CD4-positive, alpha-beta T cell (primary cell): ENCODE measurements at regions not wholly inside any gene's neighbourhood (a gene's known extent, or its start where the extent isn't known, plus 50 kb on each side); places are given as distances from the start of the nearest gene placed in this dataset.

Experiments used
- ATAC-seq: fragments of 200-7000 bp; cut with Tn5 transposase; one replicate; pipeline ENCODE4 v1.10.0; 2022; ENCODE audit warnings: mild to moderate bottlenecking; ENCODE audit not compliant: poor library complexity
- CTCF ChIA-PET: fragments of 350-600 bp; sonication (Branson Sonifier 250); formaldehyde crosslinking; loops from one replicate; lab custom pipeline; 2021; ENCODE audit warnings: antibody characterized with exemption, inconsistent platforms; lab: Charles Lee
- POLR2A ChIA-PET: fragments of 350-600 bp; sonication (Branson Sonifier 250); formaldehyde crosslinking; loops from one replicate; lab custom pipeline; 2021; ENCODE audit warnings: antibody characterized with exemption, inconsistent platforms; lab: Charles Lee
- DNase-seq, 14 experiments: peaks; one replicate each; pipeline ENCODE4 v3.0.0-alpha.2; 2013 to 2020; ENCODE audit warnings: mixed read lengths in 2 of 14
- H3K27ac ChIP-seq, 2 donors: one replicate each; pipeline versions ENCODE4 v1.5.1 to v1.7.0; 2013; ENCODE audit warnings: low read length in 2 of 2, low read depth in 1 of 2, mild to moderate bottlenecking in 1 of 2
- H3K27me3 ChIP-seq, 2 experiments: 1 replicate in 1 of 2; 2 replicates in 1 of 2; pipeline versions ENCODE4 v1.6.1 to v1.7.0; 2013; ENCODE audit warnings: low read length in 2 of 2, control low read depth in 1 of 2, mild to moderate bottlenecking in 1 of 2, moderate library complexity in 1 of 2; ENCODE audit not compliant: insufficient read depth in 2 of 2, control insufficient read depth in 1 of 2
- H3K36me3 ChIP-seq: one replicate; pipeline ENCODE4 v1.6.1; 2013; ENCODE audit warnings: low read length, control low read depth; ENCODE audit not compliant: insufficient read depth
- H3K4me1 ChIP-seq: one replicate; pipeline ENCODE4 v1.6.1; 2013; ENCODE audit warnings: low read length, control low read depth; ENCODE audit not compliant: insufficient read depth
- H3K4me3 ChIP-seq: one replicate; pipeline ENCODE4 v1.5.1; 2013; ENCODE audit warnings: mild to moderate bottlenecking, low read length, moderate library complexity
- H3K9me3 ChIP-seq, 2 experiments: 1 replicate in 1 of 2; 2 replicates in 1 of 2; pipeline versions ENCODE4 v1.6.1 to v1.7.0; 2013; ENCODE audit warnings: low read length in 2 of 2, mild to moderate bottlenecking in 2 of 2, control low read depth in 1 of 2, moderate library complexity in 1 of 2; ENCODE audit not compliant: control insufficient read depth in 1 of 2, insufficient read depth in 1 of 2
- H3K27ac Mint-ChIP-seq: one replicate; pipeline ENCODE4 v1.8.0; 2020; ENCODE audit warnings: mixed read lengths
- H3K27me3 Mint-ChIP-seq: one replicate; pipeline ENCODE4 v1.8.0; 2021; ENCODE audit warnings: mixed read lengths
- H3K36me3 Mint-ChIP-seq: one replicate; pipeline ENCODE4 v1.8.0; 2021; ENCODE audit warnings: low read depth, mixed read lengths
- H3K4me1 Mint-ChIP-seq: one replicate; pipeline ENCODE4 v1.8.0; 2021; ENCODE audit warnings: low read depth, mixed read lengths
- H3K4me3 Mint-ChIP-seq: one replicate; pipeline ENCODE4 v1.8.0; 2020; ENCODE audit warnings: mild to moderate bottlenecking, mixed read lengths
- H3K9me3 Mint-ChIP-seq: one replicate; pipeline ENCODE4 v1.8.0; 2020; ENCODE audit warnings: mixed read lengths
- CTCF ChIP-seq: fragments of 200-600 bp; IDR thresholded peaks from one replicate; pipeline ENCODE4 v1.8.0; 2022; ENCODE audit warnings: antibody characterized with exemption, mild to moderate bottlenecking
- intact Hi-C, 2 experiments: fragments of 100-400 bp; cut with DNase I in 1 of 2; cut with micrococcal nuclease in 1 of 2; formaldehyde crosslinking; loops; one replicate each; pipeline versions ENCODE4 v1.15.1 to v1.9.0; 2023 to 2025; cut with DNase I, micrococcal nuclease

GRCh38 chr2:217228732-217229131 is 368.9 kb upstream of the TNP1 start:
- CTCF ChIA-PET = no interaction called here
- no peak for TF ChIP-seq CTCF
- Mint-ChIP-seq H3K4me3 (no peak overlapping the region), H3K9me3 (no peaks in the 10 kb centered on the region), H3K36me3 (no peaks in the 10 kb centered on the region), H3K27me3 (no peaks in the 10 kb centered on the region), H3K4me1 (no peaks in the 10 kb centered on the region), H3K27ac (no peak overlapping the region)
- DNase-seq (no peak), ATAC-seq (no peak)
- peaks cover 0 to 3% of the 10 kb centered on the region in 2 experiments for H3K9me3 ChIP-seq
- POLR2A ChIA-PET = no interaction called here
- no peaks in the 10 kb centered on the region for H3K36me3 ChIP-seq
- H3K27me3 ChIP-seq = no peaks in the 10 kb centered on the region
- H3K27ac ChIP-seq = no peak overlapping the region
- H3K4me3 ChIP-seq = no peak overlapping the region
- no peaks in the 10 kb centered on the region for H3K4me1 ChIP-seq
- intact Hi-C loops = no loop called here

GRCh38 chr2:217227794-217228193 is 367.9 kb upstream of the TNP1 start:
- Histone ChIP-seq H3K27me3 (no peaks in the 10 kb centered on the region), H3K4me3 (no peak overlapping the region), H3K4me1 (no peaks in the 10 kb centered on the region), H3K36me3 (no peaks in the 10 kb centered on the region), H3K9me3 (peaks cover 0 to 3% of the 10 kb centered on the region in 2 experiments), H3K27ac (no peak overlapping the region)
- Mint-ChIP-seq H3K27ac (no peak overlapping the region), H3K4me3 (no peak overlapping the region), H3K27me3 (no peaks in the 10 kb centered on the region), H3K4me1 (peaks cover 1% of the 10 kb centered on the region), H3K9me3 (no peaks in the 10 kb centered on the region), H3K36me3 (no peaks in the 10 kb centered on the region)
- DNase-seq (no peak), ATAC-seq (no peak)
- intact Hi-C loops = no loop called here
- CTCF ChIA-PET = no interaction called here
- TF ChIP-seq CTCF = no peak
- POLR2A ChIA-PET = no interaction called here

GRCh38 chr2:217225596-217225995 is 365.7 kb upstream of the TNP1 start:
- no peak overlapping the region for H3K4me3 ChIP-seq
- no peaks in the 10 kb centered on the region for H3K9me3 Mint-ChIP-seq

More at GRCh38 chr2:217225596-217225995, 365.7 kb upstream of the TNP1 start:
- CTCF ChIA-PET = no interaction called here
- no peak for TF ChIP-seq CTCF
- intact Hi-C loops = no loop called here
- no peaks in the 10 kb centered on the region for H3K27me3 ChIP-seq
- no peak for ATAC-seq
- Mint-ChIP-seq H3K27me3 (no peaks in the 10 kb centered on the region), H3K27ac (no peak overlapping the region), H3K36me3 (no peaks in the 10 kb centered on the region), H3K4me3 (no peak overlapping the region), H3K4me1 (peaks cover 8% of the 10 kb centered on the region)
- no peaks in the 10 kb centered on the region for H3K36me3 ChIP-seq
- POLR2A ChIA-PET = no interaction called here
- no peak overlapping the region for H3K27ac ChIP-seq
- no peaks in the 10 kb centered on the region for H3K4me1 ChIP-seq
- DNase-seq = no peak
- H3K9me3 ChIP-seq = peaks cover 0 to 3% of the 10 kb centered on the region in 2 experiments
